Lower leg skin (tissue), 3 donors: ENCODE measurements at regions not wholly inside any gene's neighbourhood (a gene's known extent, or its start where the extent isn't known, plus 50 kb on each side); places are given as distances from the start of the nearest gene placed in this dataset.

ENCODE experiments used
- POLR2A ChIP-seq, 2 donors: fragments of 450-650 bp; IDR thresholded peaks; one replicate each; pipeline ENCODE4 v1.6.1; 2016 to 2017; ENCODE audit warnings: antibody characterized with exemption in 2 of 2, mild to moderate bottlenecking in 1 of 2, moderate library complexity in 1 of 2
- TF ChIP-seq, protein P1 (sequence below), 3 donors: fragments of 450-650 bp; IDR thresholded peaks; one replicate each; pipeline ENCODE4 v1.5.1; 2016; ENCODE audit warnings: antibody characterized with exemption in 3 of 3, mild to moderate bottlenecking in 3 of 3, moderate library complexity in 2 of 3

DNA sequence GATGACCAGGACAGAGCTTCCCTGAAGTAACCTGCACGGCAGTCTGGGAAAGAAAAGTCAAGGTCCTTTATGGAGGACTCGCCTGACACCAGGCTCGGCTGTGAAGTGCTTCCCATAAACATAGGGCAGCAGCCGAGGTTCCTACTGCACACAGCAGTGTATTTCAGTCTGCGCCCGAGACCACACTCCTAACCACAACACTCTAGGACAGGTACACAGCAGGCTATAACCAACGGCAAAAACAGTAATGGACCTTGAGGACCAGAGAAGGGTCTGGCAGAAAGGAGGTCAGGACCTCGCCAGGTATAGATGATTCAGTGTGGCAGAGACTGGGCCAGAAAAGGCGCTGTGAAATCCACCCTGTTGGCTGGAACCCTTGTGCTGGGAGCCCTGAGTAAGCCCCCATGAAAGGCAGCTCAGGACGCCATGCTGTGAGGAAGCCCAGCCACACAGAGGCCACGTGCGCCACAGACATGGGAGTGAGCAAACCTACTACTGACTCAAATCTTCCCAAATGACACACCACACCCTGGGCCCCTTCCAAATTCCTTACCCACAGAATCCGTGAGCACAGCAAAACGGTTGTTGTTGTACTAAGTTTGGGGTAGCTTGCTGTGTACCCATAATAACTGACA is 129.6 kb upstream of the CST7 start:
- TF ChIP-seq, protein P1, sequence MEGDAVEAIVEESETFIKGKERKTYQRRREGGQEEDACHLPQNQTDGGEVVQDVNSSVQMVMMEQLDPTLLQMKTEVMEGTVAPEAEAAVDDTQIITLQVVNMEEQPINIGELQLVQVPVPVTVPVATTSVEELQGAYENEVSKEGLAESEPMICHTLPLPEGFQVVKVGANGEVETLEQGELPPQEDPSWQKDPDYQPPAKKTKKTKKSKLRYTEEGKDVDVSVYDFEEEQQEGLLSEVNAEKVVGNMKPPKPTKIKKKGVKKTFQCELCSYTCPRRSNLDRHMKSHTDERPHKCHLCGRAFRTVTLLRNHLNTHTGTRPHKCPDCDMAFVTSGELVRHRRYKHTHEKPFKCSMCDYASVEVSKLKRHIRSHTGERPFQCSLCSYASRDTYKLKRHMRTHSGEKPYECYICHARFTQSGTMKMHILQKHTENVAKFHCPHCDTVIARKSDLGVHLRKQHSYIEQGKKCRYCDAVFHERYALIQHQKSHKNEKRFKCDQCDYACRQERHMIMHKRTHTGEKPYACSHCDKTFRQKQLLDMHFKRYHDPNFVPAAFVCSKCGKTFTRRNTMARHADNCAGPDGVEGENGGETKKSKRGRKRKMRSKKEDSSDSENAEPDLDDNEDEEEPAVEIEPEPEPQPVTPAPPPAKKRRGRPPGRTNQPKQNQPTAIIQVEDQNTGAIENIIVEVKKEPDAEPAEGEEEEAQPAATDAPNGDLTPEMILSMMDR (IDR thresholded peaks at IDR 0.05) = no peak
- no peak for TF ChIP-seq POLR2A (IDR thresholded peaks at IDR 0.05)
